ENCODE measurements at regions not wholly inside any gene's neighbourhood (a gene's known extent, or its start where the extent isn't known, plus 50 kb on each side); places are given as distances from the start of the nearest gene placed in this dataset.
"Not testable (repeated sequence)": the region's sequence is repeated elsewhere in the genome, so short reads cannot be mapped to it uniquely, and the experiment has no call there.

- TF ChIP-seq, protein P1, sequence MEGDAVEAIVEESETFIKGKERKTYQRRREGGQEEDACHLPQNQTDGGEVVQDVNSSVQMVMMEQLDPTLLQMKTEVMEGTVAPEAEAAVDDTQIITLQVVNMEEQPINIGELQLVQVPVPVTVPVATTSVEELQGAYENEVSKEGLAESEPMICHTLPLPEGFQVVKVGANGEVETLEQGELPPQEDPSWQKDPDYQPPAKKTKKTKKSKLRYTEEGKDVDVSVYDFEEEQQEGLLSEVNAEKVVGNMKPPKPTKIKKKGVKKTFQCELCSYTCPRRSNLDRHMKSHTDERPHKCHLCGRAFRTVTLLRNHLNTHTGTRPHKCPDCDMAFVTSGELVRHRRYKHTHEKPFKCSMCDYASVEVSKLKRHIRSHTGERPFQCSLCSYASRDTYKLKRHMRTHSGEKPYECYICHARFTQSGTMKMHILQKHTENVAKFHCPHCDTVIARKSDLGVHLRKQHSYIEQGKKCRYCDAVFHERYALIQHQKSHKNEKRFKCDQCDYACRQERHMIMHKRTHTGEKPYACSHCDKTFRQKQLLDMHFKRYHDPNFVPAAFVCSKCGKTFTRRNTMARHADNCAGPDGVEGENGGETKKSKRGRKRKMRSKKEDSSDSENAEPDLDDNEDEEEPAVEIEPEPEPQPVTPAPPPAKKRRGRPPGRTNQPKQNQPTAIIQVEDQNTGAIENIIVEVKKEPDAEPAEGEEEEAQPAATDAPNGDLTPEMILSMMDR (IDR thresholded peaks at IDR 0.05): not testable (repeated sequence)
- not testable (repeated sequence) for TF ChIP-seq POLR2A (IDR thresholded peaks at IDR 0.05)
Measured at GRCh38 chr13:24591697-24592096, 79.1 kb upstream of the PARP4 start.

All from adrenal gland (tissue), 5 donors.